SK-N-SH (cell line): ENCODE measurements at regions not wholly inside any gene's neighbourhood (a gene's known extent, or its start where the extent isn't known, plus 50 kb on each side); places are given as distances from the start of the nearest gene placed in this dataset.

Experiments used
- CTCF ChIA-PET: fragments of 300-600, 350-600 bp; formaldehyde crosslinking; extraction: SDS; loops from one replicate; lab custom pipeline; 2021; lab: Yijun Ruan, JAX
- POLR2A ChIA-PET: fragments of 350-600 bp; sonication (Branson Sonifier 250); formaldehyde crosslinking; extraction: SDS; loops from one replicate; lab custom pipeline; 2020; ENCODE audit warnings: antibody characterized with exemption, inconsistent platforms; lab: Yijun Ruan, JAX
- DNase-seq: peaks from one replicate; pipeline ENCODE4 v3.0.0; 2012
- H2AFZ ChIP-seq: fragments of 200-600 bp; sonication (generic); 2 replicates; pipeline ENCODE4 v1.8.1; 2016; ENCODE audit warnings: antibody characterized with exemption, mild to moderate bottlenecking, low read depth
- H3F3A ChIP-seq: fragments of 200-600 bp; sonication (generic); replicated peaks from 2 replicates; pipeline ENCODE3; 2016; ENCODE audit warnings: antibody characterized with exemption, mild to moderate bottlenecking; ENCODE audit not compliant: insufficient read depth
- H3K27ac ChIP-seq, 2 experiments: fragments of 200-500 bp in 1 of 2; fragments of 200-600 bp in 1 of 2; sonication (Bioruptor generic) in 1 of 2; sonication (generic), shearing (Covaris generic) in 1 of 2; 2 replicates each; pipeline versions ENCODE4 v1.5.1 to v1.6.1; 2014 to 2016; ENCODE audit warnings: low read depth in 2 of 2, inconsistent platforms in 1 of 2, low read length in 1 of 2, mild to moderate bottlenecking in 1 of 2, mixed read lengths in 1 of 2
- H3K27me3 ChIP-seq: fragments of 200-600 bp; sonication (generic), shearing (Covaris generic); 2 replicates; pipeline ENCODE4 v1.6.1; 2016; ENCODE audit warnings: mixed run types; ENCODE audit not compliant: insufficient read depth
- H3K36me3 ChIP-seq, 2 experiments: fragments of 200-500 bp in 1 of 2; fragments of 200-600 bp in 1 of 2; sonication (Bioruptor generic) in 1 of 2; sonication (generic) in 1 of 2; replicated peaks in 1 of 2; 2 replicates each; pipeline versions ENCODE3 to v1.5.1; 2014 to 2016; ENCODE audit warnings: low read length in 1 of 2, mild to moderate bottlenecking in 1 of 2; ENCODE audit not compliant: insufficient read depth in 2 of 2, control insufficient read depth in 1 of 2
- H3K4me1 ChIP-seq, 2 experiments: fragments of 200-500 bp in 1 of 2; fragments of 200-600 bp in 1 of 2; sonication (Bioruptor generic) in 1 of 2; sonication (generic), shearing (Covaris generic) in 1 of 2; 2 replicates each; pipeline versions ENCODE4 v1.5.1 to v1.6.1; 2014 to 2016; ENCODE audit warnings: low read depth in 1 of 2, low read length in 1 of 2, mixed run types in 1 of 2; ENCODE audit not compliant: insufficient read depth in 2 of 2, control insufficient read depth in 1 of 2
- H3K4me2 ChIP-seq: fragments of 200-600 bp; sonication (generic), shearing (Covaris generic); 2 replicates; pipeline ENCODE4 v1.6.1; 2017; ENCODE audit warnings: mixed run types
- H3K4me3 ChIP-seq, 2 experiments: fragments of 200-500 bp in 1 of 2; fragments of 200-600 bp in 1 of 2; sonication (Bioruptor generic) in 1 of 2; sonication (generic), shearing (Covaris generic) in 1 of 2; 2 replicates each; pipeline versions ENCODE4 v1.5.1 to v1.8.1; 2014 to 2016; ENCODE audit warnings: low read depth in 2 of 2, inconsistent platforms in 1 of 2, low read length in 1 of 2, mild to moderate bottlenecking in 1 of 2, mixed read lengths in 1 of 2, moderate library complexity in 1 of 2
- H3K79me2 ChIP-seq: fragments of 200-600 bp; sonication (generic); 2 replicates; pipeline ENCODE4 v1.8.1; 2017; ENCODE audit warnings: mild to moderate bottlenecking; ENCODE audit not compliant: insufficient read depth
- H3K9ac ChIP-seq: fragments of 200-600 bp; sonication (generic); 2 replicates; pipeline ENCODE4 v1.6.1; 2017; ENCODE audit warnings: mixed run types
- H3K9me2 ChIP-seq: fragments of 200-600 bp; sonication (generic); 2 replicates; pipeline ENCODE4 v1.6.1; 2017; ENCODE audit warnings: mixed run types
- H3K9me3 ChIP-seq: fragments of 200-600 bp; sonication (generic); 2 replicates; pipeline ENCODE4 v1.6.1; 2017; ENCODE audit warnings: mixed run types, mild to moderate bottlenecking, moderate library complexity
- H4K20me1 ChIP-seq: fragments of 200-600 bp; sonication (generic); 2 replicates; pipeline ENCODE4 v1.6.1; 2017; ENCODE audit warnings: mild to moderate bottlenecking, mixed run types; ENCODE audit not compliant: insufficient read depth
- ELF1 ChIP-seq: IDR thresholded peaks from 2 replicates; pipeline ENCODE4 v1.4.0; 2012
- EZH2phosphoT487 ChIP-seq: fragments of 200-600 bp; sonication (generic); IDR thresholded peaks from 2 replicates; pipeline ENCODE4 v1.6.1; 2017; ENCODE audit warnings: low read depth, mixed run types, mild to moderate bottlenecking, antibody characterized with exemption, moderate library complexity, borderline replicate concordance
- FOSL2 ChIP-seq: IDR thresholded peaks from 2 replicates; pipeline ENCODE4 v1.4.0; 2012; ENCODE audit warnings: low read depth, mild to moderate bottlenecking, moderate library complexity, borderline replicate concordance
- FOXJ3 ChIP-seq: sonication (generic); formaldehyde crosslinking; IDR thresholded peaks from 2 replicates; pipeline ENCODE4 v1.5.1; 2020; ENCODE audit warnings: mild to moderate bottlenecking, missing genetic modification reagents
- FOXM1 ChIP-seq: IDR thresholded peaks from 2 replicates; pipeline ENCODE4 v1.4.0; 2012; ENCODE audit warnings: low read depth, mild to moderate bottlenecking
- JUND ChIP-seq: IDR thresholded peaks from 2 replicates; pipeline ENCODE4 v1.4.0; 2012
- MEF2A ChIP-seq: IDR thresholded peaks from 2 replicates; pipeline ENCODE4 v1.4.0; 2012; ENCODE audit warnings: low read depth, borderline replicate concordance
- NRF1 ChIP-seq: IDR thresholded peaks from 2 replicates; pipeline ENCODE4 v1.6.1; 2012; ENCODE audit warnings: low read depth, mild to moderate bottlenecking, low read length
- POLR2AphosphoS5 ChIP-seq: IDR thresholded peaks from 2 replicates; pipeline ENCODE4 v1.6.1; 2012; ENCODE audit warnings: low read depth, low read length
- RCOR1 ChIP-seq: fragments of 150-350 bp; IDR thresholded peaks from 2 replicates; pipeline ENCODE4 v1.6.1; 2017; ENCODE audit warnings: antibody characterized with exemption, low read length
- REST ChIP-seq: IDR thresholded peaks from 2 replicates; pipeline ENCODE4 v1.6.1; 2012; ENCODE audit warnings: mild to moderate bottlenecking, low read depth, low read length, moderate library complexity
- RFX5 ChIP-seq: IDR thresholded peaks from 2 replicates; pipeline ENCODE4 v1.6.1; 2012; ENCODE audit warnings: mild to moderate bottlenecking, improper control_type of control experiment, low read length
- RXRA ChIP-seq: IDR thresholded peaks from 2 replicates; pipeline ENCODE4 v1.4.0; 2012; ENCODE audit warnings: low read depth, mild to moderate bottlenecking, borderline replicate concordance
- SIN3A ChIP-seq: IDR thresholded peaks from 2 replicates; pipeline ENCODE4 v1.6.1; 2012; ENCODE audit warnings: low read depth, mild to moderate bottlenecking, low read length, moderate library complexity, borderline replicate concordance
- TEAD4 ChIP-seq: IDR thresholded peaks from 2 replicates; pipeline ENCODE4 v1.4.0; 2012; ENCODE audit warnings: mild to moderate bottlenecking, borderline replicate concordance; ENCODE audit not compliant: insufficient read depth
- USF2 ChIP-seq: fragments of 150-350 bp; IDR thresholded peaks from 2 replicates; pipeline ENCODE4 v1.6.1; 2017; ENCODE audit warnings: antibody characterized with exemption, low read length, low read depth, borderline replicate concordance
- WGBS: methylation state at CpG from one replicate; pipeline ENCODE4 v1.1.6; 2017; ENCODE audit warnings: low lambda C conversion rate; 5-methylcytosine and 5-hydroxymethylcytosine counted together
- TF ChIP-seq, protein P1 (sequence below): fragments of 150-350 bp; IDR thresholded peaks from 2 replicates; pipeline ENCODE4 v1.6.1; 2016; ENCODE audit warnings: mild to moderate bottlenecking, low read depth, low read length
- TF ChIP-seq, protein P2 (sequence below): IDR thresholded peaks from 2 replicates; pipeline ENCODE4 v1.4.0; 2012; ENCODE audit warnings: low read depth

- Histone ChIP-seq H3K4me1 (no peaks in the 10 kb centered on the region), H4K20me1 (no peaks in the 10 kb centered on the region), H3K9ac (no peak overlapping the region), H3F3A (no peaks in the 10 kb centered on the region), H3K4me3 (no peak overlapping the region), H3K36me3 (no peaks in the 10 kb centered on the region), H3K79me2 (no peaks in the 10 kb centered on the region), H3K4me2 (no peak overlapping the region), H2AFZ (no peak overlapping the region), H3K9me2 (no peaks in the 10 kb centered on the region), H3K27ac (no peak overlapping the region), H3K27me3 (no peaks in the 10 kb centered on the region), H3K9me3 (no peaks in the 10 kb centered on the region)
- ChIA-PET CTCF (no interaction called here), POLR2A (no interaction called here)
- no peak for TF ChIP-seq FOXM1
- DNase-seq: no peak
Observed at GRCh38 chrX:115487608-115488007, 73.4 kb upstream of the PLS3 start.

- no peak overlapping the region for H3K4me2 ChIP-seq
- ChIA-PET CTCF (no interaction called here), POLR2A (no interaction called here)
- no peaks in the 10 kb centered on the region for H3K79me2 ChIP-seq
- no peak for DNase-seq
- no peak overlapping the region for H3K4me3 ChIP-seq
- no peak overlapping the region for H3K9ac ChIP-seq
- 71% methylated on average over 1 of the region's 1 CpG for WGBS
- no peaks in the 10 kb centered on the region for H4K20me1 ChIP-seq
- no peaks in the 10 kb centered on the region for H3K9me2 ChIP-seq
- no peak overlapping the region for H2AFZ ChIP-seq
- H3K36me3 ChIP-seq: no peaks in the 10 kb centered on the region
- TF ChIP-seq FOXJ3 (CRISPR knock-in tag) (no peak), REST (no peak), TEAD4 (no peak), SIN3A (no peak), FOSL2 (no peak), JUND (no peak), POLR2AphosphoS5 (no peak), FOXM1 (no peak), RXRA (no peak), RCOR1 (no peak), EZH2phosphoT487 (no peak), NRF1 (no peak), ELF1 (no peak), USF2 (no peak), MEF2A (no peak), RFX5 (no peak)
- TF ChIP-seq, protein P1, sequence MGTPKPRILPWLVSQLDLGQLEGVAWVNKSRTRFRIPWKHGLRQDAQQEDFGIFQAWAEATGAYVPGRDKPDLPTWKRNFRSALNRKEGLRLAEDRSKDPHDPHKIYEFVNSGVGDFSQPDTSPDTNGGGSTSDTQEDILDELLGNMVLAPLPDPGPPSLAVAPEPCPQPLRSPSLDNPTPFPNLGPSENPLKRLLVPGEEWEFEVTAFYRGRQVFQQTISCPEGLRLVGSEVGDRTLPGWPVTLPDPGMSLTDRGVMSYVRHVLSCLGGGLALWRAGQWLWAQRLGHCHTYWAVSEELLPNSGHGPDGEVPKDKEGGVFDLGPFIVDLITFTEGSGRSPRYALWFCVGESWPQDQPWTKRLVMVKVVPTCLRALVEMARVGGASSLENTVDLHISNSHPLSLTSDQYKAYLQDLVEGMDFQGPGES: no peak
- TF ChIP-seq, protein P2, sequence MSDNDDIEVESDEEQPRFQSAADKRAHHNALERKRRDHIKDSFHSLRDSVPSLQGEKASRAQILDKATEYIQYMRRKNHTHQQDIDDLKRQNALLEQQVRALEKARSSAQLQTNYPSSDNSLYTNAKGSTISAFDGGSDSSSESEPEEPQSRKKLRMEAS: no peak
- H3F3A ChIP-seq: no peaks in the 10 kb centered on the region
- no peaks in the 10 kb centered on the region for H3K27me3 ChIP-seq
- no peak overlapping the region for H3K27ac ChIP-seq
- H3K4me1 ChIP-seq: no peaks in the 10 kb centered on the region
- no peaks in the 10 kb centered on the region for H3K9me3 ChIP-seq
Observed at GRCh38 chrX:115490814-115491213, 70.2 kb upstream of the PLS3 start.
